PC-3 (cell line): ENCODE measurements at regions not wholly inside any gene's neighbourhood (a gene's known extent, or its start where the extent isn't known, plus 50 kb on each side); places are given as distances from the start of the nearest gene placed in this dataset.

Experiments
- ATAC-seq: fragments of 200-7000 bp; cut with Tn5 transposase; 2 replicates; pipeline ENCODE4 v1.9.1; 2020; ENCODE audit warnings: mild to moderate bottlenecking, moderate library complexity
- BruUV-seq: library from RNA; stranded (reverse); fragments of 400-500 nt; replicated peaks from 2 replicates; lab custom pipeline; 2021; lab: Mats Ljungman, UMichigan
- CTCF ChIA-PET: fragments of 300-600 bp; sonication (Branson Sonifier 250); formaldehyde crosslinking; loops from one replicate; lab custom pipeline; 2022; ENCODE audit warnings: antibody characterized with exemption; lab: Charles Lee
- POLR2A ChIA-PET: fragments of 300-600 bp; sonication (Branson Sonifier 250); formaldehyde crosslinking; loops from one replicate; lab custom pipeline; 2022; ENCODE audit warnings: antibody characterized with exemption; ENCODE audit not compliant: unreplicated experiment; lab: Charles Lee
- DNase-seq: peaks from one replicate; pipeline ENCODE4 v3.0.0-alpha.2; 2015
- H2AFZ ChIP-seq: fragments of 300-600 bp; sonication (generic); 2 replicates; pipeline ENCODE4 v1.6.0; 2016; ENCODE audit warnings: antibody characterized with exemption, low read length
- H3F3A ChIP-seq: fragments of 300-600 bp; sonication (generic); one replicate; pipeline ENCODE4 v1.6.0; 2017; ENCODE audit warnings: antibody characterized with exemption, low read length, control low read depth, mild to moderate bottlenecking; ENCODE audit not compliant: unreplicated experiment
- H3K27ac ChIP-seq: fragments of 300-600 bp; sonication (generic); 2 replicates; pipeline ENCODE4 v1.5.1; 2016; ENCODE audit warnings: mild to moderate bottlenecking, low read length
- H3K27me3 ChIP-seq: fragments of 300-600 bp; sonication (generic); 2 replicates; pipeline ENCODE4 v1.6.1; 2016; ENCODE audit warnings: low read length, mixed read lengths
- H3K36me3 ChIP-seq: fragments of 300-600 bp; sonication (generic); 2 replicates; pipeline ENCODE4 v1.6.1; 2016; ENCODE audit warnings: low read depth, mixed run types, low read length, mixed read lengths
- H3K4me1 ChIP-seq: fragments of 300-600 bp; sonication (generic); 2 replicates; pipeline ENCODE4 v1.5.1; 2016; ENCODE audit warnings: low read length; ENCODE audit not compliant: insufficient read depth
- H3K4me2 ChIP-seq: fragments of 300-600 bp; sonication (generic); 2 replicates; pipeline ENCODE4 v1.6.0; 2016; ENCODE audit warnings: low read length
- H3K4me3 ChIP-seq: fragments of 300-600 bp; sonication (generic); 2 replicates; pipeline ENCODE4 v1.5.1; 2016; ENCODE audit warnings: mild to moderate bottlenecking, low read length, mixed read lengths
- H3K79me2 ChIP-seq: fragments of 300-600 bp; sonication (generic); 2 replicates; pipeline ENCODE4 v1.6.1; 2017; ENCODE audit warnings: low read length, mixed read lengths
- H3K9ac ChIP-seq: fragments of 300-600 bp; sonication (generic); 2 replicates; pipeline ENCODE4 v1.6.0; 2016; ENCODE audit warnings: mild to moderate bottlenecking, low read length
- H3K9me2 ChIP-seq: fragments of 300-600 bp; sonication (generic); replicated peaks from 2 replicates; pipeline ENCODE4 v1.6.1; 2016; ENCODE audit warnings: mixed run types, low read length, mixed read lengths
- H3K9me3 ChIP-seq: fragments of 300-600 bp; sonication (generic); 2 replicates; pipeline ENCODE4 v1.6.1; 2016; ENCODE audit warnings: low read length, mixed read lengths
- H4K20me1 ChIP-seq: fragments of 300-600 bp; sonication (generic); 2 replicates; pipeline ENCODE4 v1.6.1; 2016; ENCODE audit warnings: low read length, mixed read lengths
- EZH2 ChIP-seq: fragments of 300-600 bp; sonication (generic); IDR thresholded peaks from one replicate; pipeline ENCODE4 v1.6.1; 2017; ENCODE audit warnings: antibody characterized with exemption, mild to moderate bottlenecking, low read length; ENCODE audit not compliant: unreplicated experiment
- EZH2phosphoT487 ChIP-seq: fragments of 300-600 bp; sonication (generic); IDR thresholded peaks from 2 replicates; pipeline ENCODE4 v1.6.1; 2018; ENCODE audit warnings: mild to moderate bottlenecking, antibody characterized with exemption, low read length, borderline replicate concordance
- intact Hi-C: fragments of 100-400 bp; cut with micrococcal nuclease; formaldehyde crosslinking; loops from 2 replicates; pipeline ENCODE4 v1.9.0; 2023
- TF ChIP-seq, protein P1 (sequence below): fragments of 300-600 bp; sonication (generic); conservative IDR thresholded peaks from 2 replicates; pipeline ENCODE4 v1.5.1; 2017; ENCODE audit warnings: antibody characterized with exemption, low read depth, mild to moderate bottlenecking, low read length

DNA sequence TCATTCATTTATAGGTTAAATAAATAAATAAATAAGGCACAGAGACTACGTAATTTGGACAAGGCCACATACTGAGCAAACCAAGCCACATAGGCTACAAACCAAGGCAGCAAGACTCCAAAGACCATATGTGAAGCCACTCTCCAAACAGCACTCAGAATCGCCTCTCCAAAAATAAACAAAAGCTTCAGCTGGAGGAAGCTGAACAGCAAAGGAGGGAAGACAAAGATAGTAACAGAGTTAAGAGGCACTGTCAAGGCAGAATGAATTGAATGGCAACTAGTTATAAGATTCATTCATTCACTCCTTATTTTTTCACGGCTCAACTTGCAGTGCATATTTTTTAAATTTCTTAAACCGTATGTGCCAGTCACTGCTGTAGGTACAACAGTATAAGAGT is 200.5 kb upstream of the GRIP1 start:
- POLR2A ChIA-PET, result no interaction called here
- no peaks in the 10 kb centered on the region for H3K27me3 ChIP-seq
- CTCF ChIA-PET, result interaction anchor here (0.7 kb wide), 1 partner anchor 100 kb away, joined by 4 read pairs; no protein-coding TSS in a partner anchor
- H3F3A ChIP-seq, result no peaks in the 10 kb centered on the region
- DNase-seq (no peak), ATAC-seq (no peak)
- no peak overlapping the region for H3K4me2 ChIP-seq
- H3K9me2 ChIP-seq, result no peaks in the 10 kb centered on the region
- no peak overlapping the region for H3K27ac ChIP-seq
- no peaks in the 10 kb centered on the region for H3K36me3 ChIP-seq
- H3K79me2 ChIP-seq, result no peaks in the 10 kb centered on the region
- TF ChIP-seq EZH2 (no peak), EZH2phosphoT487 (no peak)
- TF ChIP-seq, protein P1, sequence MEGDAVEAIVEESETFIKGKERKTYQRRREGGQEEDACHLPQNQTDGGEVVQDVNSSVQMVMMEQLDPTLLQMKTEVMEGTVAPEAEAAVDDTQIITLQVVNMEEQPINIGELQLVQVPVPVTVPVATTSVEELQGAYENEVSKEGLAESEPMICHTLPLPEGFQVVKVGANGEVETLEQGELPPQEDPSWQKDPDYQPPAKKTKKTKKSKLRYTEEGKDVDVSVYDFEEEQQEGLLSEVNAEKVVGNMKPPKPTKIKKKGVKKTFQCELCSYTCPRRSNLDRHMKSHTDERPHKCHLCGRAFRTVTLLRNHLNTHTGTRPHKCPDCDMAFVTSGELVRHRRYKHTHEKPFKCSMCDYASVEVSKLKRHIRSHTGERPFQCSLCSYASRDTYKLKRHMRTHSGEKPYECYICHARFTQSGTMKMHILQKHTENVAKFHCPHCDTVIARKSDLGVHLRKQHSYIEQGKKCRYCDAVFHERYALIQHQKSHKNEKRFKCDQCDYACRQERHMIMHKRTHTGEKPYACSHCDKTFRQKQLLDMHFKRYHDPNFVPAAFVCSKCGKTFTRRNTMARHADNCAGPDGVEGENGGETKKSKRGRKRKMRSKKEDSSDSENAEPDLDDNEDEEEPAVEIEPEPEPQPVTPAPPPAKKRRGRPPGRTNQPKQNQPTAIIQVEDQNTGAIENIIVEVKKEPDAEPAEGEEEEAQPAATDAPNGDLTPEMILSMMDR, result no peak
- H3K4me3 ChIP-seq, result no peak overlapping the region
- H2AFZ ChIP-seq, result no peak overlapping the region
- intact Hi-C loops, result no loop called here
- BruUV-seq, result no TSS peak
- H4K20me1 ChIP-seq, result no peaks in the 10 kb centered on the region
- H3K4me1 ChIP-seq, result no peaks in the 10 kb centered on the region
- no peaks in the 10 kb centered on the region for H3K9me3 ChIP-seq
- H3K9ac ChIP-seq, result no peak overlapping the region

DNA sequence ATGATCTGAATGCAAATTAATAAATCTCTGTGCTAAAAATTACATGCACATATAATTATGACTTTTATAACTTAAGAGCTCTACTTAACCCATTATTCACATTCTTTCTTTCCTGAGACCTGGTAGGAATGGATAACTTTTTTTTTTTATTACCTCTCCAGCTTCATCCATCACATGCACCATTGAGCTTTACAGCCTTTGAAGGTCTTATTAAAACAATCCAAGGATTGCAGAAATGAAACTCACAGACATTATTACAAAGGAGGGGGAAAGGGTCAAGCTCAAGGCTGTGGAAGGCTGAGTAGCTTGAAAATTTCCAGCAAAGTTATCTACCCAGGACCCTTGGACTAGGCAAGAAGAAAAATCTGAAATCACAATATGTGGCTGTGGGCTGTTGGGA is 202.5 kb upstream of the GRIP1 start:
- Histone ChIP-seq H3K27ac (no peak overlapping the region), H3F3A (no peaks in the 10 kb centered on the region), H3K79me2 (no peaks in the 10 kb centered on the region), H3K9ac (no peak overlapping the region), H3K4me3 (no peak overlapping the region), H3K9me2 (no peaks in the 10 kb centered on the region), H2AFZ (no peak overlapping the region), H4K20me1 (no peaks in the 10 kb centered on the region), H3K36me3 (no peaks in the 10 kb centered on the region), H3K4me2 (no peak overlapping the region), H3K27me3 (no peaks in the 10 kb centered on the region), H3K4me1 (no peaks in the 10 kb centered on the region), H3K9me3 (no peaks in the 10 kb centered on the region)
- CTCF ChIA-PET, result no interaction called here
- BruUV-seq, result no TSS peak
- no peak for TF ChIP-seq EZH2
- TF ChIP-seq EZH2phosphoT487, result no peak
- TF ChIP-seq, protein P1, result no peak
- DNase-seq, result no peak
- POLR2A ChIA-PET, result interaction anchor here (0.6 kb wide), 1 partner anchor 1832 kb away, joined by 4 read pairs; no protein-coding TSS in a partner anchor
- intact Hi-C loops, result no loop called here
- no peak for ATAC-seq

DNA sequence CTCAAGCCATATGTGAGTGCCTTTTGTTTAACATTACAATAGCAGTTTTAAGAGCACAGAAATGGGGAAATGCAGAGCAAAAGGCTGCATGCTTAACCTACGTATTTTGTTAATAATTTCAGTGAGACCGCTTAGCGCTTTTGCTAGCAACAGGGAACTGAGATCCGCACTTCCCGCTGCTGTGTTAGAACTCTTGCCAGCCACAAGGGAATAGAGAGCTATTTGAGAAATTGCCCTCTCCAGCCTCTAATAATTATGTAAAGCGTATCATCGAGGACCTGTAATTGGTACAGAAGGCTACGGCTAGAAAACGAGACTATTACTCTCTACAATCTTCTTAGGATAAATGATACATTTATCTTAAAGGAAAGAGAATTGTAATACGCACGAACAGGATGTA is 205.2 kb upstream of the GRIP1 start:
- CTCF ChIA-PET, result interaction anchor here (0.6 kb wide), 1 partner anchor 338 kb away, joined by 3 read pairs; no protein-coding TSS in a partner anchor
- intact Hi-C loops, result no loop called here
- no TSS peak for BruUV-seq

More for the DNA sequence above, 205.2 kb upstream of the GRIP1 start:
- H3K9me3 ChIP-seq, result no peaks in the 10 kb centered on the region
- H3K27ac ChIP-seq, result no peak overlapping the region
- H3K4me1 ChIP-seq, result no peaks in the 10 kb centered on the region
- H3K4me2 ChIP-seq, result no peak overlapping the region
- H3K9me2 ChIP-seq, result no peaks in the 10 kb centered on the region
- POLR2A ChIA-PET, result no interaction called here
- H3K27me3 ChIP-seq, result no peaks in the 10 kb centered on the region
- H3K79me2 ChIP-seq, result no peaks in the 10 kb centered on the region
- no peaks in the 10 kb centered on the region for H4K20me1 ChIP-seq
- H2AFZ ChIP-seq, result no peak overlapping the region
- no peak for DNase-seq
- no peaks in the 10 kb centered on the region for H3F3A ChIP-seq
- no peaks in the 10 kb centered on the region for H3K36me3 ChIP-seq
- no peak for ATAC-seq
- H3K9ac ChIP-seq, result no peak overlapping the region
- H3K4me3 ChIP-seq, result no peak overlapping the region
- TF ChIP-seq EZH2 (no peak), EZH2phosphoT487 (no peak)
- TF ChIP-seq, protein P1, result no peak
